ENCODE measurements at regions not wholly inside any gene's neighbourhood (a gene's known extent, or its start where the extent isn't known, plus 50 kb on each side); places are given as distances from the start of the nearest gene placed in this dataset.

DNA sequence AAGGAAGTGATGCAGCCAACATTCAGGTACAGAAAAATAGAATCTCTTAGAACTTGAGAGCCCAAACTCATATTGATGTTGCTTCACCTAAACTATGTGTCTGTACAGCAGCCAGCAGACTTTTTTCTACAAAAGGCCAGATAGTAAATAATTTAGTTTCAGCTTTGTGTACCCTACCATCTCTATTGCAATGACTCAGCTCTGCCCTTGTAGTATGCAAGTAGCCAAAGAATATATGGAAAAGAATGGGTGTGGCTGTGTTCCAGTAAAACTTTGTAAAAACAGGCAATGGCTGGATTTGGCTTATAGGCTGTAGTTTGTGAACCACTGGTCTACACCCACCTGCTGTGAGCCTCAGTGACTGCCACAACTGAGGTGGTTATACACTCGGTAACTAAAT, 392.5 kb upstream of the RARB start:
- no peak overlapping the region for H2BK20ac ChIP-seq (ENCODE audit: low read depth, low read length)

More for the DNA sequence above, 392.5 kb upstream of the RARB start:
- no peaks in the 10 kb centered on the region for H3K4me1 ChIP-seq (ENCODE audit: control insufficient read depth, insufficient read depth, low read length)
- dilution Hi-C loops (cut with HindIII; ENCODE audit: low sequenced_read_pairs, unreplicated experiment) (no loop called here), in situ Hi-C loops (cut with MboI; ENCODE audit: low sequenced_read_pairs) (no loop called here), intact Hi-C loops (cut with micrococcal nuclease) (no loop called here)
- H2AK9ac ChIP-seq (replicated peaks; ENCODE audit: low read depth, low read length, poor library complexity): no peak overlapping the region
- no peak overlapping the region for H3K4ac ChIP-seq (ENCODE audit: low read depth, low read length)
- no peak overlapping the region for H3K4me3 ChIP-seq (ENCODE audit: insufficient read depth, low read depth, low read length)
- H4K20me1 ChIP-seq (ENCODE audit: insufficient read depth, low read length): no peaks in the 10 kb centered on the region
- H2BK120ac ChIP-seq (ENCODE audit: low read depth, low read length): no peak overlapping the region
- no peak overlapping the region for H2AK5ac ChIP-seq (ENCODE audit: low read depth, low read length)
- no peak overlapping the region for H2BK5ac ChIP-seq (ENCODE audit: low read depth, low read length, poor library complexity, severe bottlenecking)
- POLR2A ChIA-PET (ENCODE audit: unreplicated experiment): no interaction called here
- no peak overlapping the region for H3K27ac ChIP-seq (ENCODE audit: insufficient read depth, low read length)
- H3K56ac ChIP-seq (ENCODE audit: extremely low read depth, insufficient read depth, low read length): no peak overlapping the region
- no TSS peak for BruUV-seq (replicated peaks)
- H3K18ac ChIP-seq (ENCODE audit: low read depth, low read length): no peak overlapping the region
- no peaks in the 10 kb centered on the region for H3K9me3 ChIP-seq (ENCODE audit: control insufficient read depth, insufficient read depth, low read length)
- CTCF ChIA-PET: no interaction called here
- H4K8ac ChIP-seq (ENCODE audit: low read depth in 2 of 2, low read length in 2 of 2): no peak overlapping the region
- no peak overlapping the region for H2BK15ac ChIP-seq (ENCODE audit: low read depth, low read length)
- no CpG with 5 or more reads among the region's 1 CpG for WGBS, 2 experiments (ENCODE audit: extremely low coverage in 2 of 2, insufficient read length in 1 of 2)
- no peak overlapping the region for H4K5ac ChIP-seq (ENCODE audit: low read depth, low read length)
- TF ChIP-seq FOS (IDR thresholded peaks at IDR 0.05; ENCODE audit: low read depth, low read length) (no peak), BHLHE40 (IDR thresholded peaks at IDR 0.05; ENCODE audit: low read depth, low read length) (no peak), CHD1 (IDR thresholded peaks at IDR 0.05; ENCODE audit: low read depth, low read length) (no peak), CEBPB (IDR thresholded peaks at IDR 0.05; ENCODE audit: low read depth, low read length) (no peak), RFX5 (IDR thresholded peaks at IDR 0.05; ENCODE audit: low read depth, low read length) (no peak), RAD21 (IDR thresholded peaks at IDR 0.05; ENCODE audit: low read length) (no peak), MAZ (IDR thresholded peaks at IDR 0.05; ENCODE audit: borderline replicate concordance, low read depth, low read length) (no peak), SMC3 (IDR thresholded peaks at IDR 0.05; ENCODE audit: low read depth, low read length) (no peak), RCOR1 (IDR thresholded peaks at IDR 0.05; ENCODE audit: insufficient replicate concordance, low read length) (no peak), NFE2L2 (IDR thresholded peaks at IDR 0.05; ENCODE audit: low read depth, low read length) (no peak), MAFK (IDR thresholded peaks at IDR 0.05; ENCODE audit: low read depth, low read length) (no peak), MXI1 (IDR thresholded peaks at IDR 0.05; ENCODE audit: borderline replicate concordance, low read depth, low read length) (no peak), POLR2A (IDR thresholded peaks at IDR 0.05; ENCODE audit: low read depth, low read length) (no peak)
- TF ChIP-seq, protein P1, sequence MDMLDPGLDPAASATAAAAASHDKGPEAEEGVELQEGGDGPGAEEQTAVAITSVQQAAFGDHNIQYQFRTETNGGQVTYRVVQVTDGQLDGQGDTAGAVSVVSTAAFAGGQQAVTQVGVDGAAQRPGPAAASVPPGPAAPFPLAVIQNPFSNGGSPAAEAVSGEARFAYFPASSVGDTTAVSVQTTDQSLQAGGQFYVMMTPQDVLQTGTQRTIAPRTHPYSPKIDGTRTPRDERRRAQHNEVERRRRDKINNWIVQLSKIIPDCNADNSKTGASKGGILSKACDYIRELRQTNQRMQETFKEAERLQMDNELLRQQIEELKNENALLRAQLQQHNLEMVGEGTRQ (IDR thresholded peaks at IDR 0.05; ENCODE audit: low read depth, low read length): no peak
- TF ChIP-seq, protein P2, sequence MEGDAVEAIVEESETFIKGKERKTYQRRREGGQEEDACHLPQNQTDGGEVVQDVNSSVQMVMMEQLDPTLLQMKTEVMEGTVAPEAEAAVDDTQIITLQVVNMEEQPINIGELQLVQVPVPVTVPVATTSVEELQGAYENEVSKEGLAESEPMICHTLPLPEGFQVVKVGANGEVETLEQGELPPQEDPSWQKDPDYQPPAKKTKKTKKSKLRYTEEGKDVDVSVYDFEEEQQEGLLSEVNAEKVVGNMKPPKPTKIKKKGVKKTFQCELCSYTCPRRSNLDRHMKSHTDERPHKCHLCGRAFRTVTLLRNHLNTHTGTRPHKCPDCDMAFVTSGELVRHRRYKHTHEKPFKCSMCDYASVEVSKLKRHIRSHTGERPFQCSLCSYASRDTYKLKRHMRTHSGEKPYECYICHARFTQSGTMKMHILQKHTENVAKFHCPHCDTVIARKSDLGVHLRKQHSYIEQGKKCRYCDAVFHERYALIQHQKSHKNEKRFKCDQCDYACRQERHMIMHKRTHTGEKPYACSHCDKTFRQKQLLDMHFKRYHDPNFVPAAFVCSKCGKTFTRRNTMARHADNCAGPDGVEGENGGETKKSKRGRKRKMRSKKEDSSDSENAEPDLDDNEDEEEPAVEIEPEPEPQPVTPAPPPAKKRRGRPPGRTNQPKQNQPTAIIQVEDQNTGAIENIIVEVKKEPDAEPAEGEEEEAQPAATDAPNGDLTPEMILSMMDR (conservative IDR thresholded peaks at IDR 0.05; ENCODE audit: low read depth, low read length): no peak
- no peaks in the 10 kb centered on the region for H3K79me1 ChIP-seq (ENCODE audit: low read depth in 1 of 2, low read length in 2 of 2)
- H4K91ac ChIP-seq (ENCODE audit: insufficient read depth, low read depth, low read length): no peak overlapping the region
- no peaks in the 10 kb centered on the region for H3K36me3 ChIP-seq (ENCODE audit: control insufficient read depth, insufficient read depth, low read length)
- DNase-seq (no peak), ATAC-seq (ENCODE audit: low read depth) (no peak)
- H3K9me1 ChIP-seq (ENCODE audit: insufficient read depth, low read length): no peaks in the 10 kb centered on the region
- H3K9ac ChIP-seq (ENCODE audit: low read depth, low read length): no peak overlapping the region
- no peak overlapping the region for H3K14ac ChIP-seq (replicated peaks; ENCODE audit: low read depth, low read length)
- H3K27me3 ChIP-seq (ENCODE audit: control insufficient read depth, insufficient read depth, low read length): no peaks in the 10 kb centered on the region
- H2AFZ ChIP-seq (replicated peaks; ENCODE audit: low read length, poor library complexity): no peak overlapping the region
- no peak overlapping the region for H3K4me2 ChIP-seq (ENCODE audit: low read depth, low read length)
- no peak overlapping the region for H3K23ac ChIP-seq (ENCODE audit: low read depth, low read length)
